HepG2 (cell line): ENCODE measurements at regions not wholly inside any gene's neighbourhood (a gene's known extent, or its start where the extent isn't known, plus 50 kb on each side); places are given as distances from the start of the nearest gene placed in this dataset.

ENCODE experiments used
- ATAC-seq: fragments of 200-7000 bp; cut with Tn5 transposase; 3 replicates; pipeline ENCODE4 v1.9.1; 2020; ENCODE audit warnings: mild to moderate bottlenecking, moderate library complexity
- BruUV-seq: library from RNA; stranded (reverse); fragments of 400-500 nt; replicated peaks from 2 replicates; lab custom pipeline; 2021; lab: Mats Ljungman, UMichigan
- CTCF ChIA-PET: fragments of 300-600 bp; formaldehyde crosslinking; extraction: SDS; loops from one replicate; lab custom pipeline; 2021; ENCODE audit warnings: low total read pairs, inconsistent platforms, low intra/inter-chr PET ratio; lab: Yijun Ruan, JAX
- POLR2A ChIA-PET: fragments of 350-600 bp; sonication (Branson Sonifier 250); formaldehyde crosslinking; loops from one replicate; lab custom pipeline; 2020; ENCODE audit warnings: antibody characterized with exemption, inconsistent platforms; lab: Yijun Ruan, JAX
- DNase-seq: peaks from one replicate; pipeline ENCODE4 v3.0.0-alpha.2; 2015; ENCODE audit warnings: low spot score
- FAIRE-seq: peaks from 3 replicates; lab custom pipeline; 2011; peaks lifted over from hg19 to GRCh38; lab: Jason Lieb, UNC
- H2AFZ ChIP-seq: one replicate; pipeline ENCODE4 v1.6.1; 2011; ENCODE audit warnings: low read length, inconsistent platforms
- H3K27ac ChIP-seq: fragments of 300-600 bp; 3 replicates; pipeline ENCODE4 v1.8.0; 2011; ENCODE audit warnings: mixed run types, mild to moderate bottlenecking, mixed read lengths, low read length, inconsistent platforms; ENCODE audit not compliant: insufficient read depth; ENCODE audit errors: extremely low read length
- H3K27me3 ChIP-seq, 2 experiments: fragments of 200-600 bp in 1 of 2; 2 replicates in 1 of 2; 3 replicates in 1 of 2; pipeline versions ENCODE4 v1.6.0 to v1.8.0; 2011; ENCODE audit warnings: low read length in 2 of 2, mild to moderate bottlenecking in 2 of 2, moderate library complexity in 2 of 2, inconsistent platforms in 1 of 2; ENCODE audit not compliant: insufficient read depth in 2 of 2, control insufficient read depth in 1 of 2
- H3K36me3 ChIP-seq, 2 experiments: fragments of 200-600 bp in 1 of 2; replicated peaks in 1 of 2; 2 replicates in 1 of 2; 3 replicates in 1 of 2; pipeline versions ENCODE4 v1.5.1 to v1.8.0; 2011; ENCODE audit warnings: low read length in 2 of 2, inconsistent platforms in 1 of 2; ENCODE audit not compliant: insufficient read depth in 2 of 2, control insufficient read depth in 1 of 2
- H3K4me1 ChIP-seq: 2 replicates; pipeline ENCODE4 v1.5.1; 2012; ENCODE audit warnings: low read length, inconsistent platforms; ENCODE audit not compliant: insufficient read depth
- H3K4me2 ChIP-seq: 2 replicates; pipeline ENCODE4 v1.6.0; 2011; ENCODE audit warnings: low read depth, low read length, inconsistent platforms
- H3K4me3 ChIP-seq, 3 experiments: fragments of 200-600 bp in 1 of 3; sonication (generic), shearing (Covaris generic) in 1 of 3; replicated peaks in 1 of 3; 2 replicates each; pipeline ENCODE4 v1.5.1; 2011 to 2016; ENCODE audit warnings: low read length in 3 of 3, inconsistent platforms in 2 of 3, low read depth in 2 of 3, mild to moderate bottlenecking in 2 of 3, control low read depth in 1 of 3, mixed read lengths in 1 of 3; ENCODE audit not compliant: insufficient read depth in 1 of 3
- H3K79me2 ChIP-seq: one replicate; pipeline ENCODE4 v1.6.1; 2011; ENCODE audit warnings: low read length, inconsistent platforms; ENCODE audit not compliant: insufficient read depth
- H3K9ac ChIP-seq: 2 replicates; pipeline ENCODE4 v1.6.0; 2011; ENCODE audit warnings: mild to moderate bottlenecking, low read depth, low read length, inconsistent platforms; ENCODE audit not compliant: insufficient read depth
- H3K9me3 ChIP-seq: 2 replicates; pipeline ENCODE4 v1.5.1; 2012; ENCODE audit warnings: mild to moderate bottlenecking, low read length
- H4K20me1 ChIP-seq: 2 replicates; pipeline ENCODE4 v1.6.0; 2011; ENCODE audit warnings: inconsistent platforms, mild to moderate bottlenecking, low read length, moderate library complexity; ENCODE audit not compliant: insufficient read depth
- ARNTL ChIP-seq: sonication (generic); formaldehyde crosslinking; IDR thresholded peaks from 2 replicates; pipeline ENCODE4 v1.4.0; 2020; ENCODE audit warnings: mild to moderate bottlenecking, missing genetic modification reagents
- ZNF773 ChIP-seq: sonication (generic); formaldehyde crosslinking; IDR thresholded peaks from 2 replicates; pipeline ENCODE4 v1.4.0; 2020; ENCODE audit warnings: missing genetic modification reagents, borderline replicate concordance
- WGBS: methylation state at CpG from one replicate; pipeline ENCODE4 v1.1.6; 2017; ENCODE audit warnings: low lambda C conversion rate; 5-methylcytosine and 5-hydroxymethylcytosine counted together
- in situ Hi-C: cut with HindIII; loops from 2 replicates; pipeline ENCODE4 v1.10.0; 2017; ENCODE audit warnings: low pct_unique_long_range_greater_than_20kb; ENCODE audit not compliant: extremely low pct_ligation_motif_present
- intact Hi-C: fragments of 100-400 bp; cut with micrococcal nuclease; formaldehyde crosslinking; loops from one replicate; pipeline ENCODE4 v1.10.0; 2022; ENCODE audit not compliant: unreplicated experiment
- TF ChIP-seq, protein P1 (sequence below): sonication (generic); formaldehyde crosslinking; IDR thresholded peaks from 2 replicates; pipeline ENCODE4 v1.4.0; 2020; ENCODE audit warnings: mild to moderate bottlenecking, missing genetic modification reagents, borderline replicate concordance
- TF ChIP-seq, protein P2 (sequence below): sonication (generic); formaldehyde crosslinking; IDR thresholded peaks from 2 replicates; pipeline ENCODE4 v1.4.0; 2020; ENCODE audit warnings: mild to moderate bottlenecking, missing genetic modification reagents

DNA sequence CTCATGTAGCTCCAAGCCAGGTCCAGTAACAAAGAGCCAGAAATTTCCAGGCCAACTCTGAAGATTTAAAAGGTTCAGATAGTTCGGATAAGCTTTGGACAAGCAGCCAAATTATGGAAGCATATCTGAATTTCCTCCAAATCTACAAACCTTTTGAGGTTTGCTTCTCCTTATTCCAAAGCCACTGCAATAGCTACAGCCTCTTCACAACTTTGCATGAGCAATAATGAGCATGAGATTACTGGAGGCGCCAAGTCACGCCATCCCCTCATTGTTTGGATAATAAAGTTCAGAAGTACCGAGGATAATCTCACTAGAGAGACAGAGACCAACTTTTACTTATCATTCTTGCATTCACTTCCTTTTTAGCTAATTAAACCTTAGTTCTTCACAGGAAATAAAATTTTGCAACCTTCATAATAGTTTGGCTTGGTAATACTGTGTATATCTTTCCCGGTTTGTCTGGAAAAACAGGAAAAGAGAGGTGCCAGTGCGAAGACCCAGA is 329.6 kb upstream of the RSPO3 start:
- H3K9me3 ChIP-seq = no peaks in the 10 kb centered on the region
- POLR2A ChIA-PET = no interaction called here
- in situ Hi-C loops (no loop called here), intact Hi-C loops (no loop called here)
- WGBS = 16% methylated on average over 6 of the region's 6 CpGs
- DNase-seq (no peak), ATAC-seq (no peak), FAIRE-seq (no peak)
- H3K4me1 ChIP-seq = no peaks in the 10 kb centered on the region
- no TSS peak for BruUV-seq
- H3K36me3 ChIP-seq = no peaks in the 10 kb centered on the region
- no peak overlapping the region for H3K4me2 ChIP-seq
- no peak overlapping the region for H3K9ac ChIP-seq
- no peaks in the 10 kb centered on the region for H4K20me1 ChIP-seq
- no peak overlapping the region for H3K27ac ChIP-seq
- H3K79me2 ChIP-seq = no peaks in the 10 kb centered on the region
- H3K27me3 ChIP-seq = no peaks in the 10 kb centered on the region
- CTCF ChIA-PET = no interaction called here
- H3K4me3 ChIP-seq = no peak overlapping the region
- TF ChIP-seq ZNF773 (CRISPR knock-in tag) (no peak), ARNTL (CRISPR knock-in tag) (no peak)
- TF ChIP-seq, protein P1, sequence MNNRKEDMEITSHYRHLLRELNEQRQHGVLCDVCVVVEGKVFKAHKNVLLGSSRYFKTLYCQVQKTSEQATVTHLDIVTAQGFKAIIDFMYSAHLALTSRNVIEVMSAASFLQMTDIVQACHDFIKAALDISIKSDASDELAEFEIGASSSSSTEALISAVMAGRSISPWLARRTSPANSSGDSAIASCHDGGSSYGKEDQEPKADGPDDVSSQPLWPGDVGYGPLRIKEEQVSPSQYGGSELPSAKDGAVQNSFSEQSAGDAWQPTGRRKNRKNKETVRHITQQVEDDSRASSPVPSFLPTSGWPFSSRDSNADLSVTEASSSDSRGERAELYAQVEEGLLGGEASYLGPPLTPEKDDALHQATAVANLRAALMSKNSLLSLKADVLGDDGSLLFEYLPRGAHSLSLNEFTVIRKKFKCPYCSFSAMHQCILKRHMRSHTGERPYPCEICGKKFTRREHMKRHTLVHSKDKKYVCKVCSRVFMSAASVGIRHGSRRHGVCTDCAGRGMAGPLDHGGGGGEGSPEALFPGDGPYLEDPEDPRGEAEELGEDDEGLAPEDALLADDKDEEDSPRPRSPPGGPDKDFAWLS (CRISPR knock-in tag) = no peak
- TF ChIP-seq, all 625 proteins: peak for 0
- no peak overlapping the region for H2AFZ ChIP-seq

DNA sequence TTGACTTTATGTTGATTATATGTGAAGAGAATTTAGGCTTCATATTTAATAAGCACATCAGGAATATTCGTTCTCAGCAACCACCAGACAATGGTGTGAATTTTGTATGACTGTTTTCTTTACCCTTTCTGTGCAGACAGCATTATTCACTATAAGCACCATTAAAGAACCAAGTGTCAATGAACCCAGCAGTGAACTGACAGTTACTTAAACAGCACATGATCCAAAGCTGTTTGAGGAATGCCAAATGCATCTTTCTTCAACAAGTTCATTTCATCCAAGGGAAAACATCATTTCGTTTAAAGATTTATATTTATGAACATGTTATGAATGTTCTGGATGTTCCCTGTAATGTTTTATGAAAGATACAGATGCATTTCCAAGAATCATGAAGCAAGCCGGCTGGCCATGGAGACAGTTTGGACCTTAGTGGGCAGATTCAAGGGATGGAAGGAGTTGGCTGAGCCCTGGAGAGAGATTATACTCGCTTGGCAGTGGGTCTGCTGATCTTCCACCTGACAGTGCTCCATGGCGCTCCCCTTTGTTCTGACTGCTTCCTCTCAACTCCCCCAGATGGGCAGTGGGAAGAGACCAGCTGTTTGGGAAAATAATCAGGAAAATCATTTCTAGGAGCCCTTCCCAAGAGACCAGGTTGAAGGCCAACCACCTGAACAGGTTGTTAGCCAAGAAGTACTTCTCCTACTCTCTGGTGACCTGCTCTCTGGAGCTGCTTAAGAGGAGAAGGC is 326.0 kb upstream of the RSPO3 start:
- in situ Hi-C loops (no loop called here), intact Hi-C loops (no loop called here)
- no peak overlapping the region for H3K4me3 ChIP-seq
- no peak overlapping the region for H3K4me2 ChIP-seq
- H3K4me1 ChIP-seq = no peaks in the 10 kb centered on the region
- H3K79me2 ChIP-seq = no peaks in the 10 kb centered on the region
- H3K9me3 ChIP-seq = no peaks in the 10 kb centered on the region
- no TSS peak for BruUV-seq
- POLR2A ChIA-PET = no interaction called here
- TF ChIP-seq, protein P2, sequence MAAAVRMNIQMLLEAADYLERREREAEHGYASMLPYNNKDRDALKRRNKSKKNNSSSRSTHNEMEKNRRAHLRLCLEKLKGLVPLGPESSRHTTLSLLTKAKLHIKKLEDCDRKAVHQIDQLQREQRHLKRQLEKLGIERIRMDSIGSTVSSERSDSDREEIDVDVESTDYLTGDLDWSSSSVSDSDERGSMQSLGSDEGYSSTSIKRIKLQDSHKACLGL (CRISPR knock-in tag) = no peak
- no peak for FAIRE-seq
- CTCF ChIA-PET = no interaction called here
- ATAC-seq = no peak
- 1% methylated on average over 5 of the region's 5 CpGs for WGBS
- no peak overlapping the region for H3K9ac ChIP-seq
- H4K20me1 ChIP-seq = no peaks in the 10 kb centered on the region
- DNase-seq = no peak
- no peaks in the 10 kb centered on the region for H3K36me3 ChIP-seq
- H3K27ac ChIP-seq = no peak overlapping the region
- H3K27me3 ChIP-seq = no peaks in the 10 kb centered on the region
- no peak overlapping the region for H2AFZ ChIP-seq
